Karpas-422 (cell line): ENCODE measurements at regions not wholly inside any gene's neighbourhood (a gene's known extent, or its start where the extent isn't known, plus 50 kb on each side); places are given as distances from the start of the nearest gene placed in this dataset.

Experiments used
- DNase-seq: peaks from one replicate; pipeline ENCODE4 v3.0.0-alpha.2; 2015
- H2AFZ ChIP-seq: fragments of 200-600 bp; sonication (generic); 2 replicates; pipeline ENCODE4 v1.6.1; 2014; ENCODE audit warnings: antibody characterized with exemption, low read length, mixed read lengths
- H3K27ac ChIP-seq: fragments of 200-600 bp; sonication (generic); 2 replicates; pipeline ENCODE4 v1.5.1; 2014; ENCODE audit warnings: mild to moderate bottlenecking, low read length, moderate library complexity
- H3K27me3 ChIP-seq: fragments of 200-600 bp; sonication (generic); 2 replicates; pipeline ENCODE4 v1.6.1; 2014; ENCODE audit warnings: low read length, mixed read lengths
- H3K36me3 ChIP-seq: fragments of 200-600 bp; sonication (generic); 2 replicates; pipeline ENCODE4 v1.6.1; 2014; ENCODE audit warnings: low read length, mixed read lengths; ENCODE audit not compliant: insufficient read depth
- H3K4me1 ChIP-seq: fragments of 200-600 bp; sonication (generic); 2 replicates; pipeline ENCODE4 v1.6.1; 2014; ENCODE audit warnings: mild to moderate bottlenecking, low read length, mixed read lengths
- H3K4me2 ChIP-seq: fragments of 200-600 bp; sonication (generic); 2 replicates; pipeline ENCODE4 v1.6.1; 2014; ENCODE audit warnings: low read length, low read depth, mild to moderate bottlenecking; ENCODE audit not compliant: poor library complexity, severe bottlenecking
- H3K4me3 ChIP-seq: fragments of 200-600 bp; sonication (generic); 2 replicates; pipeline ENCODE4 v1.5.1; 2014; ENCODE audit warnings: mild to moderate bottlenecking, antibody characterized with exemption, low read length, mixed read lengths
- H3K79me2 ChIP-seq: fragments of 200-600 bp; sonication (generic); 2 replicates; pipeline ENCODE4 v1.6.1; 2014; ENCODE audit warnings: mild to moderate bottlenecking, low read length, mixed read lengths
- H3K9ac ChIP-seq: fragments of 200-600 bp; sonication (generic); 2 replicates; pipeline ENCODE4 v1.6.0; 2014; ENCODE audit warnings: low read length
- H3K9me2 ChIP-seq: fragments of 200-600 bp; sonication (generic), shearing (Covaris generic); replicated peaks from 2 replicates; pipeline ENCODE4 v1.6.0; 2014; ENCODE audit warnings: mild to moderate bottlenecking, low read length, moderate library complexity; ENCODE audit not compliant: insufficient read depth
- H3K9me3 ChIP-seq: fragments of 300-700, 200-600 bp; sonication (generic); 2 replicates; pipeline ENCODE4 v1.6.1; 2014; ENCODE audit warnings: low read length, mixed read lengths
- H4K20me1 ChIP-seq: fragments of 200-600 bp; sonication (generic); 2 replicates; pipeline ENCODE4 v1.6.1; 2014; ENCODE audit warnings: mild to moderate bottlenecking, antibody characterized with exemption, low read length, low read depth; ENCODE audit not compliant: insufficient read depth

DNA sequence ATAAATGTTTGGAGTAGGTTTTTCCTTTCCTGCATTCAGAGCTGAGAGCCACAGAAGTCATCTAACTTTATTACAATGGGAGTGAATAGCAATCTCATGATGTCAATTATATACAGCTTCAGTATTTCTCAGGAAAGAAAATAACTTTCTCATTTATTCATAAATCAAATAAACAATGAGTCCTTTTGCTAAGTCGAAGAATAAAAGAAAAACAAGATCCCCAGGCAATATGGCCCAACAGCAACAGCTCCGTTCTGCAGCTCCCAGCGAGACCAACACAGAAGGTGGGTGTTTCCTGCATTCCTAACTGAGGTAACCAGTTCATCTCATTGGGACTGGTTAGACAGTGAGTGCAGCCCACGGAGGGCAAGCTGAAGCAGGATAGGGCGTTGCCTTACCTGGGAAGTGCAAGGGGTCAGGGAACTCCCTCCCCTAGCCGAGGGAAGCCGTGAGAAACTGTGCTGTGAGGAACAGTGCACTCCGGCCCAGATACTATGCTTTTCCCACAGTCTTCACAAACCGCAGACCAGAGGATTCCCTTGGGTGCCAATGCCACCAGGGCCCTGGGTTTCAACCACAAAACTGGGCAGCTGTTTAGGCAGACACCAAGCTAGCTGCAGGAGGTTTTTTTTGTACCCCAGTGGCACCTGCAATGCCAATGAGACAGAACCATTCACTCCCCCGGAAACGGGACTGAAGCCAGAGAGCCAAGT is 128.2 kb downstream of the SLITRK1 start:
- Histone ChIP-seq H3K9me2 (no peaks in the 10 kb centered on the region), H3K4me2 (no peak overlapping the region), H3K36me3 (no peaks in the 10 kb centered on the region), H3K27me3 (no peaks in the 10 kb centered on the region), H3K4me3 (no peak overlapping the region), H3K4me1 (no peaks in the 10 kb centered on the region), H4K20me1 (no peaks in the 10 kb centered on the region), H3K79me2 (no peaks in the 10 kb centered on the region), H3K9me3 (peaks cover 3% of the 10 kb centered on the region; the same call in 1 of the 2 replicates), H3K27ac (no peak overlapping the region), H3K9ac (no peak overlapping the region), H2AFZ (no peak overlapping the region)
- no peak for DNase-seq

DNA sequence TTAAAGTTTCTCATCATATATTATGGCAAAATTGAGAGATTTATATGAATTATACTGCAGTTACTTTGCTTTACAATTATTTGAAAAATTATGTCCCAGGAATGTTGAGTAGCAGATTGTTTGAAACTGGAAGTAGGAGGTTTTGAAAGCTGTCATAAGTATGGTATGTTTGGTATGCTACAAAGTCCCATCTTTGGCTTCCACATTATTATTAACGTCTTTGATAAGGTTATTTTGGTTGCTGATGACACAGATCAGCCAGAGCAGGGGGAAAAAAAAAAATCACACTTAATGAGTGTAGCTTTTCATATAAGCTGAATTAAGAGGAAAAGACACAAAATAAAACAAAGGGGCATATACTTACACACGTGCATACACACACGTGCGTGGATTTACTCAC is 130.1 kb downstream of the SLITRK1 start:
- Histone ChIP-seq H3K36me3 (no peaks in the 10 kb centered on the region), H3K4me1 (no peaks in the 10 kb centered on the region), H3K9me3 (peaks cover 7% of the 10 kb centered on the region; the same call in 1 of the 2 replicates), H3K27me3 (no peaks in the 10 kb centered on the region), H3K79me2 (no peaks in the 10 kb centered on the region), H3K4me3 (no peak overlapping the region), H3K9me2 (no peaks in the 10 kb centered on the region), H3K4me2 (no peak overlapping the region), H4K20me1 (no peaks in the 10 kb centered on the region), H2AFZ (no peak overlapping the region), H3K27ac (no peak overlapping the region), H3K9ac (no peak overlapping the region)
- DNase-seq, result no peak

DNA sequence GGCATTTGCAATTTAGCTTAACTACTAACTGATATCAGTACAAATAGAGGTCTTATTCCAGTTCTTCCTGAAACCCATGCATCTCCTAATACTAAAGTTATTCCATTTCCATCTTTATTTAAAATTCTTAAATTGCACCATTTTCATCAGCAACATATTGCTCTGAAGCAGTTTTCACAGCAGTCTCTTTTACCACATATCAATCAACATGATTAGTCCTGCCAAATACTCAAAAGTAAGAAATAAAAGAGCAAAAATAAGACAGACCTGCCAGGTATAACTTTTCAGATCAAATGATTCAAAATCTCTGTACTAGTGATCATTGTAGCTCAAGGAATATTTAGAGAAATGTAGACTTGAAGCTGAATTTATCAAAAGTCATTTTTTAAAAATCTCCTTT is 141.7 kb downstream of the SLITRK1 start:
- H3K27ac ChIP-seq, result no peak overlapping the region
- H3K9ac ChIP-seq, result no peak overlapping the region
- H3K4me1 ChIP-seq, result no peaks in the 10 kb centered on the region

DNA sequence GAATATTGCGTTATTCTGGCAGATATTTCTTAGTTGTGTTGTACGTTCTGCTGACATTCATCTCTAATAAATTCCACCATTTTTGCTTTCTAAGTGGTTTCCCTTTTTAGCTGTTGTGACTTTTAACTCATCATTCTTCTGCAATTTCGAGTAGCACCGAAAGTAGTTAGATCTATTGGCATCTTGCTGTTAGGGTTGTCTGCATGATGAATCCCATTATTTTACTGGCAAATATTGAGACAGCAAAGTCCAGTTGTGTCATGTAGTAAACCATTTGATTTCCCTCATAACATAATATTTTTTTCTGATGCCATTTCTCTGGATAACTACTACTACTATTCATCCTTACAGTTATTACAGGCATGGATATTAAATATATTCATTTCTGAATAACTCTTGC is 143.9 kb downstream of the SLITRK1 start:
- no peaks in the 10 kb centered on the region for H3K79me2 ChIP-seq
- H3K4me1 ChIP-seq, result no peaks in the 10 kb centered on the region
- H2AFZ ChIP-seq, result no peak overlapping the region
- H3K4me2 ChIP-seq, result no peak overlapping the region
- DNase-seq, result no peak
- no peaks in the 10 kb centered on the region for H4K20me1 ChIP-seq
- H3K4me3 ChIP-seq, result no peak overlapping the region
- no peaks in the 10 kb centered on the region for H3K36me3 ChIP-seq
- no peak overlapping the region for H3K27ac ChIP-seq
- H3K9ac ChIP-seq, result no peak overlapping the region
- H3K9me2 ChIP-seq, result no peaks in the 10 kb centered on the region
- H3K9me3 ChIP-seq, result peaks cover 3% of the 10 kb centered on the region; the same call in 1 of the 2 replicates
- no peaks in the 10 kb centered on the region for H3K27me3 ChIP-seq

More for the DNA sequence above, 141.7 kb downstream of the SLITRK1 start:
- Histone ChIP-seq H3K4me2 (no peak overlapping the region), H3K36me3 (no peaks in the 10 kb centered on the region), H2AFZ (no peak overlapping the region), H3K27me3 (no peaks in the 10 kb centered on the region), H4K20me1 (no peaks in the 10 kb centered on the region), H3K9me2 (no peaks in the 10 kb centered on the region), H3K4me3 (no peak overlapping the region), H3K9me3 (peaks cover 8% of the 10 kb centered on the region), H3K79me2 (no peaks in the 10 kb centered on the region)
- DNase-seq, result no peak

DNA sequence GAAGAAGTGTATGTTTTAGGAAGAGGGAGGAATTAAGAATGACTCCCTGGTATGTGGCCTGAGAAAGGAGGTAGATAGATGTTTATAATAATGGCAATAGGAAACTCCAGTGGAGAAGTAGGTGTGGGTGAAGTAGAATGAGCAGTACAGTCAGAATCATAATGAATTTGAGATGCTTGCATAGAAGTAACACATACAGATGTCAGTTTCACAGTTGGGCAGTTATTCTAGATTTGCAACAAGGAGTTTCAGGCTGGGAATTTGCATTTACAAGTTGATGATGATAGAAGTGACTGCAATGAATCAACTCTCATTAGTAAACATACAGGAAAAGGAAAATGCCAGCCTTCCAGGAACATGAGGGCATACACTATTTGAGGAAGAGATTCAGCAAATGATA is 149.0 kb downstream of the SLITRK1 start:
- Histone ChIP-seq H3K79me2 (no peaks in the 10 kb centered on the region), H3K9ac (no peak overlapping the region), H3K4me2 (no peak overlapping the region), H4K20me1 (no peaks in the 10 kb centered on the region), H3K9me3 (peaks cover 3% of the 10 kb centered on the region; the same call in 1 of the 2 replicates), H3K4me3 (no peak overlapping the region), H3K9me2 (no peaks in the 10 kb centered on the region), H3K4me1 (no peaks in the 10 kb centered on the region), H3K27me3 (no peaks in the 10 kb centered on the region), H3K27ac (no peak overlapping the region), H3K36me3 (no peaks in the 10 kb centered on the region), H2AFZ (no peak overlapping the region)
- DNase-seq, result no peak

DNA sequence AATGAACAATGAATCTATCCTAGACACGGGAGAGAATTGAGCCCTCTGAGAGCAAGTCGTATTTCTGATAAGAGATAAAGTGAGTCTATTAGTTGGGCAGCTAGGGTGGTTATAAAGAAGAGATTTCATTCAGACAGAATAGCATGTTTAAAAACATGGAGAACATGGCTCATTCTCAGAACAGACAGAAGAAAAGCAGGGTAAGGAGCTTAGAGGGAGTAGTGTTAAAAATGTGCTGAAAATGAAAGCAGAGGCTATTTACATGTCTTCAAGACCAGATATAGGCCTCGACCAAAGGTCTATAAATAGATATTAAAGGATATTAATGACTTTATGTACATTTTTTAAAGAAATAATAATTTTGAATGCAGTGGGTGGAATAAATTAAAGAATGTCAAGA is 149.5 kb downstream of the SLITRK1 start:
- peaks cover 3% of the 10 kb centered on the region; the same call in 1 of the 2 replicates for H3K9me3 ChIP-seq
- no peaks in the 10 kb centered on the region for H3K4me1 ChIP-seq
- no peaks in the 10 kb centered on the region for H3K9me2 ChIP-seq
- H3K9ac ChIP-seq, result no peak overlapping the region
- no peaks in the 10 kb centered on the region for H3K36me3 ChIP-seq
- H3K27me3 ChIP-seq, result no peaks in the 10 kb centered on the region
- H3K4me2 ChIP-seq, result no peak overlapping the region
- no peak for DNase-seq
- no peaks in the 10 kb centered on the region for H4K20me1 ChIP-seq
- H3K4me3 ChIP-seq, result no peak overlapping the region
- H2AFZ ChIP-seq, result no peak overlapping the region
- H3K27ac ChIP-seq, result no peak overlapping the region
- no peaks in the 10 kb centered on the region for H3K79me2 ChIP-seq

DNA sequence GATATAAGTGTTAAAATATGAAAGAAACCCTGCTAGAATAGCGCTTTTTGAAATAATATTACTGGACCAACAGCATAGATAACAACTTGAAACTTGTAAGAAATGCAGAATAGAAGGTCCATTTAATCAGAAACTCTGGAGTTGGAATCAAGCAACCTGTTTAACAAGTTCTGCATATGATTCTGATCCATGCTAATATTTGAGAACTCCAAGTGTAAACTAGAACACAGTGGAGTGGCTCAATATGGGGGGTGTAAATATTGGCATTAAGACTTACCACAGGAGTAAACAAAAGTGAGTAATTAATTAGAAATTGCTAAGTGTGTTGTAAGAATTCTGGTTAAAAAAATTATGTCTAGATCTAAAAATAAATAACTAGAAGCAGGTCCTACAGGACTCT is 151.2 kb downstream of the SLITRK1 start:
- Histone ChIP-seq H3K4me3 (no peak overlapping the region), H3K9me2 (no peaks in the 10 kb centered on the region), H3K9ac (no peak overlapping the region), H3K27ac (no peak overlapping the region), H3K27me3 (no peaks in the 10 kb centered on the region), H3K36me3 (no peaks in the 10 kb centered on the region), H3K4me2 (no peak overlapping the region), H4K20me1 (no peaks in the 10 kb centered on the region), H2AFZ (no peak overlapping the region), H3K4me1 (no peaks in the 10 kb centered on the region), H3K79me2 (no peaks in the 10 kb centered on the region), H3K9me3 (peaks cover 2% of the 10 kb centered on the region; the same call in 1 of the 2 replicates)
- DNase-seq, result no peak

DNA sequence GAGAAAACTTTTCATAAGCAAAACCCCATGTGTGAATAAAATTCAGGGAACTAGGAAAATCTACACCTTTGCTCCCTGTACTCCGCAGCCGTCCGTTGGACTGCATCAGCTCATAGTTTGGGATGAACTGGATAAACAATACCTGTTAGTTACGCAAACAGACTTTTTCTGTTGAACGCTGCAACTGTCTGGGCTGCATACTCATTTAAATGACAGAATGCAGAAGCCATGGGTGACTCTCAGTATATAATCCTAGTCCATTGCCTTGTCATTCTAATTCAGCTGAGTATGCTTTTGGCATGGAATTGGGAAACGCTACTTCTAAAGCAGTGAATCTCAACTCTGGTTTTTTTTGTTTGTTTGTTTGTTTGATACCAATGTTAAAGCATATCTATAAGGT is 151.6 kb downstream of the SLITRK1 start:
- H3K27me3 ChIP-seq, result no peaks in the 10 kb centered on the region
- H3K9me3 ChIP-seq, result peaks cover 2% of the 10 kb centered on the region; the same call in 1 of the 2 replicates
- no peaks in the 10 kb centered on the region for H3K36me3 ChIP-seq
- no peaks in the 10 kb centered on the region for H3K79me2 ChIP-seq
- no peak overlapping the region for H2AFZ ChIP-seq
- no peak overlapping the region for H3K27ac ChIP-seq
- H3K4me3 ChIP-seq, result no peak overlapping the region
- H3K9me2 ChIP-seq, result no peaks in the 10 kb centered on the region
- DNase-seq, result no peak
- H3K4me1 ChIP-seq, result no peaks in the 10 kb centered on the region
- no peak overlapping the region for H3K4me2 ChIP-seq
- no peaks in the 10 kb centered on the region for H4K20me1 ChIP-seq
- no peak overlapping the region for H3K9ac ChIP-seq
